Neural progenitor cell (in vitro differentiated cells): ENCODE measurements at regions not wholly inside any gene's neighbourhood (a gene's known extent, or its start where the extent isn't known, plus 50 kb on each side); places are given as distances from the start of the nearest gene placed in this dataset.

Source experiments
- DNase-seq: peaks from one replicate; pipeline ENCODE4 v3.0.0-alpha.2; 2016; ENCODE audit warnings: low spot score
- H2AFZ ChIP-seq: fragments of 200-600 bp; sonication (generic); replicated peaks from 2 replicates; pipeline ENCODE4 v1.6.1; 2016; ENCODE audit warnings: antibody characterized with exemption
- H3F3A ChIP-seq: fragments of 200-600 bp; sonication (generic); 2 replicates; pipeline ENCODE4 v1.6.1; 2016; ENCODE audit warnings: antibody characterized with exemption, low read depth
- H3K27ac ChIP-seq: fragments of 200-600 bp; sonication (generic); 2 replicates; pipeline ENCODE4 v1.5.1; 2016; ENCODE audit warnings: mild to moderate bottlenecking
- H3K27me3 ChIP-seq: fragments of 200-600 bp; sonication (generic); 2 replicates; pipeline ENCODE4 v1.6.1; 2016; ENCODE audit warnings: mild to moderate bottlenecking, moderate library complexity
- H3K36me3 ChIP-seq: fragments of 200-600 bp; sonication (generic); 2 replicates; pipeline ENCODE4 v1.5.1; 2016
- H3K4me1 ChIP-seq: fragments of 200-600 bp; sonication (generic); 2 replicates; pipeline ENCODE4 v1.6.1; 2016; ENCODE audit warnings: mixed run types
- H3K4me2 ChIP-seq: fragments of 200-600 bp; sonication (generic); 2 replicates; pipeline ENCODE4 v1.6.1; 2016
- H3K4me3 ChIP-seq: fragments of 200-600 bp; sonication (generic); 2 replicates; pipeline ENCODE4 v1.5.1; 2016
- H3K79me2 ChIP-seq: fragments of 200-600 bp; sonication (generic); 2 replicates; pipeline ENCODE4 v1.6.1; 2016; ENCODE audit warnings: low read depth
- H3K9ac ChIP-seq: fragments of 200-600 bp; sonication (generic); 2 replicates; pipeline ENCODE4 v1.6.1; 2016
- H3K9me3 ChIP-seq: fragments of 200-600 bp; sonication (generic); 2 replicates; pipeline ENCODE4 v1.5.1; 2016; ENCODE audit warnings: low read depth
- H4K20me1 ChIP-seq: fragments of 200-600 bp; sonication (generic); 2 replicates; pipeline ENCODE4 v1.6.1; 2016; ENCODE audit warnings: low read depth
- H3K27ac Mint-ChIP-seq: 3 replicates; pipeline ENCODE4 v1.8.0; 2021; ENCODE audit warnings: mixed read lengths
- H3K27me3 Mint-ChIP-seq: 2 replicates; pipeline ENCODE4 v1.8.0; 2022; ENCODE audit warnings: low read depth, mild to moderate bottlenecking, inconsistent platforms, moderate library complexity, mixed read lengths; ENCODE audit not compliant: insufficient read depth
- H3K36me3 Mint-ChIP-seq: 3 replicates; pipeline ENCODE4 v1.8.0; 2021; ENCODE audit warnings: mixed read lengths
- H3K4me1 Mint-ChIP-seq: 3 replicates; pipeline ENCODE4 v1.8.0; 2021; ENCODE audit warnings: mixed read lengths
- H3K4me3 Mint-ChIP-seq: 3 replicates; pipeline ENCODE4 v1.8.0; 2021; ENCODE audit warnings: mild to moderate bottlenecking, moderate library complexity, mixed read lengths
- H3K9me3 Mint-ChIP-seq: 3 replicates; pipeline ENCODE4 v1.8.0; 2020; ENCODE audit warnings: mixed read lengths
- CTCF ChIP-seq: fragments of 200-600 bp; sonication (generic); IDR thresholded peaks from 2 replicates; pipeline ENCODE4 v1.5.1; 2017; ENCODE audit warnings: antibody characterized with exemption, mild to moderate bottlenecking
- EZH2 ChIP-seq: fragments of 200-600 bp; sonication (generic); IDR thresholded peaks from 2 replicates; pipeline ENCODE4 v1.6.1; 2017; ENCODE audit warnings: antibody characterized with exemption, mild to moderate bottlenecking, moderate library complexity
- EZH2phosphoT487 ChIP-seq: fragments of 200-600 bp; sonication (generic); IDR thresholded peaks from 2 replicates; pipeline ENCODE4 v1.6.1; 2017; ENCODE audit warnings: antibody characterized with exemption

DNA sequence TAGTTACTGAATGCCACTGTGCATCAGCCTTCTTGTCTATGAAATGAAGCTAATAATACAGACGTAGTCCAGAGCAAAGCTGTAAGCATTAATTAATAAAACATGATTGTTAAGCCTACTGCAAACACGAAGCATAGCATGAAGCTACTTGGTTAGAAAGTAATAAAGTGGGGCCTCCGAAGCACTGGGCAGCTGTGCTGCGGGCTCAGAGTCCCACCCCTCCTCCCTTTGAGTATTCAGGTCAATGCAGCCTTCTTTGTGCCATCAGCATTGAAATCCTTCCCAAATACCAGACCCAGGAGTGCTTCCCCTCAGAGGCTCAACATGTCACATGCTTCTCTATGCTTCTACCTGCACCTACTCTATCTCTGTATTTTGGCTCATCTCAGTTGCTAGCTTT is 1112.6 kb downstream of the IGSF11 start:
- H3K4me3 ChIP-seq: no peak overlapping the region
- no peaks in the 10 kb centered on the region for H3K27me3 Mint-ChIP-seq
- no peaks in the 10 kb centered on the region for H3K9me3 Mint-ChIP-seq
- peak; percentile 60 for DNase-seq
- H3K36me3 Mint-ChIP-seq: no peaks in the 10 kb centered on the region
- H3K27me3 ChIP-seq: no peaks in the 10 kb centered on the region
- peaks cover 30% of the 10 kb centered on the region for H3K4me1 Mint-ChIP-seq
- H3K27ac ChIP-seq: no peak overlapping the region
- H3K9me3 ChIP-seq: no peaks in the 10 kb centered on the region
- no peaks in the 10 kb centered on the region for H3K36me3 ChIP-seq
- H3K4me1 ChIP-seq: peaks cover 31% of the 10 kb centered on the region
- TF ChIP-seq CTCF: no peak
- no peak for TF ChIP-seq EZH2
- no peak for TF ChIP-seq EZH2phosphoT487
- H2AFZ ChIP-seq: peak overlapping the region; percentile 14
- H3K9ac ChIP-seq: no peak overlapping the region
- no peaks in the 10 kb centered on the region for H4K20me1 ChIP-seq
- H3K4me3 Mint-ChIP-seq: no peak overlapping the region
- peak overlapping the region; percentile 23 for H3K4me2 ChIP-seq
- no peaks in the 10 kb centered on the region for H3F3A ChIP-seq
- H3K79me2 ChIP-seq: no peaks in the 10 kb centered on the region
- no peak overlapping the region for H3K27ac Mint-ChIP-seq

- Histone ChIP-seq H3K9ac (no peak overlapping the region), H3K4me1 (peaks cover 11% of the 10 kb centered on the region), H3K4me3 (no peak overlapping the region), H3K9me3 (no peaks in the 10 kb centered on the region), H3K79me2 (no peaks in the 10 kb centered on the region), H3K27me3 (no peaks in the 10 kb centered on the region), H3K36me3 (no peaks in the 10 kb centered on the region), H2AFZ (no peak overlapping the region), H3F3A (no peaks in the 10 kb centered on the region), H3K4me2 (no peak overlapping the region), H4K20me1 (no peaks in the 10 kb centered on the region), H3K27ac (no peak overlapping the region)
- Mint-ChIP-seq H3K27me3 (no peaks in the 10 kb centered on the region), H3K4me1 (peaks cover 7% of the 10 kb centered on the region), H3K36me3 (no peaks in the 10 kb centered on the region), H3K4me3 (no peak overlapping the region), H3K27ac (no peak overlapping the region), H3K9me3 (no peaks in the 10 kb centered on the region)
- TF ChIP-seq CTCF: no peak
- no peak for TF ChIP-seq EZH2
- TF ChIP-seq EZH2phosphoT487: no peak
- no peak for DNase-seq
Observed at GRCh38 chr3:117926819-117927218, 1107.8 kb downstream of the IGSF11 start.

DNA sequence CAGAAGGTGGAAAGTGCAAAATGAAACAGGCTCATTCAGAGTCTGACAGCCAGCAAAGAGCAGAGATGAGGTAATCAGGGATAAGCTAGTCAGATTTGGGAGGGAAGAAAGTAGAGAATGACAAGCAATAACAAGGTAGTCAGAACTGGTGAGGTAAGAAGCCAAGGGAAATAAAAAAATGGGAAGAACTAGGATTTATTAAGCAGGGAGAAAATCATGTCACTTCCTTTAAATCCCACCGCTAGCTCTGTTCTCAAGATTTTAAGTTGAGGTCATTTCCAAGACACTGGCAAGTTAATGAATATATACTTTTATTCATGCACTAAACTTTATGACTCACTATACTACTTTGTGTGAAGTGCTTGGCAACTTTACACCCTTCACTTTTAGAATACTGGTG is 1106.8 kb downstream of the IGSF11 start:
- Histone ChIP-seq H3K4me2 (no peak overlapping the region), H3K27ac (no peak overlapping the region), H3K79me2 (no peaks in the 10 kb centered on the region), H3K9ac (no peak overlapping the region), H3K9me3 (no peaks in the 10 kb centered on the region), H3K4me3 (no peak overlapping the region), H3K27me3 (no peaks in the 10 kb centered on the region), H3K4me1 (peaks cover under 1% of the 10 kb centered on the region), H3K36me3 (no peaks in the 10 kb centered on the region), H4K20me1 (no peaks in the 10 kb centered on the region), H3F3A (no peaks in the 10 kb centered on the region), H2AFZ (no peak overlapping the region)
- Mint-ChIP-seq H3K4me1 (no peaks in the 10 kb centered on the region), H3K9me3 (no peaks in the 10 kb centered on the region), H3K27ac (no peak overlapping the region), H3K27me3 (no peaks in the 10 kb centered on the region), H3K36me3 (no peaks in the 10 kb centered on the region), H3K4me3 (no peak overlapping the region)
- DNase-seq: no peak
- TF ChIP-seq CTCF (no peak), EZH2phosphoT487 (no peak), EZH2 (no peak)

GRCh38 chr3:117928836-117929235 is 1105.8 kb downstream of the IGSF11 start:
- TF ChIP-seq EZH2: no peak
- Histone ChIP-seq H3K79me2 (no peaks in the 10 kb centered on the region), H3K27me3 (no peaks in the 10 kb centered on the region), H3K36me3 (no peaks in the 10 kb centered on the region), H3K9me3 (no peaks in the 10 kb centered on the region), H3K27ac (no peak overlapping the region), H3K9ac (no peak overlapping the region), H3K4me3 (no peak overlapping the region), H3K4me1 (no peaks in the 10 kb centered on the region), H3F3A (no peaks in the 10 kb centered on the region), H2AFZ (no peak overlapping the region), H3K4me2 (no peak overlapping the region), H4K20me1 (no peaks in the 10 kb centered on the region)
- no peaks in the 10 kb centered on the region for H3K27me3 Mint-ChIP-seq
- H3K27ac Mint-ChIP-seq: no peak overlapping the region
- H3K4me1 Mint-ChIP-seq: no peaks in the 10 kb centered on the region
- no peak overlapping the region for H3K4me3 Mint-ChIP-seq
- no peaks in the 10 kb centered on the region for H3K36me3 Mint-ChIP-seq
- H3K9me3 Mint-ChIP-seq: no peaks in the 10 kb centered on the region
- no peak for DNase-seq
